Ascending aorta (tissue), 2 donors: ENCODE measurements at regions not wholly inside any gene's neighbourhood (a gene's known extent, or its start where the extent isn't known, plus 50 kb on each side); places are given as distances from the start of the nearest gene placed in this dataset.
"Not testable (repeated sequence)": the region's sequence is repeated elsewhere in the genome, so short reads cannot be mapped to it uniquely, and the experiment has no call there.

Experiments
- DNase-seq, 2 donors: peaks; one replicate each; pipeline ENCODE4 v3.0.0-alpha.2; 2019; ENCODE audit warnings: low spot score in 2 of 2
- H3K27ac ChIP-seq, 2 donors: fragments of 200-600 bp; sonication (generic); one replicate each; pipeline ENCODE4 v1.5.1; 2016 to 2017; ENCODE audit warnings: mild to moderate bottlenecking in 1 of 2
- H3K27me3 ChIP-seq: fragments of 200-600 bp; sonication (generic); one replicate; pipeline ENCODE4 v1.5.1; 2017
- H3K36me3 ChIP-seq, 2 donors: fragments of 200-600 bp; sonication (generic); one replicate each; pipeline ENCODE4 v1.5.1; 2016
- H3K4me1 ChIP-seq, 2 donors: fragments of 200-600 bp; sonication (generic); one replicate each; pipeline ENCODE4 v1.5.1; 2016 to 2017; ENCODE audit warnings: mild to moderate bottlenecking in 1 of 2
- H3K4me3 ChIP-seq, 2 donors: fragments of 200-600 bp; sonication (generic); one replicate each; pipeline ENCODE4 v1.5.1; 2016 to 2017; ENCODE audit warnings: mild to moderate bottlenecking in 1 of 2
- H3K9me3 ChIP-seq, 2 donors: fragments of 200-600 bp; sonication (generic); one replicate each; pipeline ENCODE4 v1.5.1; 2016
- CTCF ChIP-seq, 3 experiments: fragments of 200-600 bp in 2 of 3; fragments of 450-650 bp in 1 of 3; sonication (generic) in 2 of 3; IDR thresholded peaks; one replicate each; pipeline ENCODE4 v1.5.1; 2016 to 2019; ENCODE audit warnings: antibody characterized with exemption in 3 of 3, mild to moderate bottlenecking in 1 of 3, moderate library complexity in 1 of 3
- intact Hi-C: fragments of 100-400 bp; cut with DNase I; formaldehyde crosslinking; loops from one replicate; pipeline ENCODE4 v1.15.1; 2023

GRCh38 chr5:109546461-109546860, 136.7 kb upstream of the PJA2 start:
- no peak for TF ChIP-seq CTCF (IDR thresholded peaks at IDR 0.05)
- DNase-seq: no peak
- Histone ChIP-seq H3K4me3 (no peak overlapping the region), H3K27ac (no peak overlapping the region), H3K9me3 (peaks cover 0 to 3% of the 10 kb centered on the region in 2 donors), H3K4me1 (no peaks in the 10 kb centered on the region), H3K27me3 (no peaks in the 10 kb centered on the region), H3K36me3 (no peaks in the 10 kb centered on the region)
- intact Hi-C loops: no loop called here

GRCh38 chr5:109544873-109545272, 135.1 kb upstream of the PJA2 start:
- H3K4me1 ChIP-seq, H3K9me3 ChIP-seq, H3K27ac ChIP-seq, H3K27me3 ChIP-seq, H3K36me3 ChIP-seq, H3K4me3 ChIP-seq, DNase-seq, intact Hi-C loops: not testable (repeated sequence)

DNA sequence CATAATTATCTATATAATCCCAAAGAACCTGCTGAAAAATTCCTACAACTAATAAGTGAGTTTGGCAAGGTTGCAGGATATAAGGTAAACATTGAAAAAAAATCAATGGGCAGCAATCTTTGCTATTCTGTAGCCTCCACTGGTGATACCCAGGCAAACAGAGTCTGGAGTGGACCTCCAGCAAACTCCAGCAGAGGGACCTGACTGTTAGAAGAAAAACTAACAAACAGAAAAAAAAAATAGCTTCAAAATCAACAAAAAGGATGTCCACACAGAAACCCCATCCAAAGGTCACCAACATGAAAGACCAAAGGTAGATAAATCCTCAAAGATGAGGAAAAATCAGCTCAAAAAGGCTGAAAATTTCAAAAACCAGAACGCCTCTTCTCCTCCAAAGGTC, 128.9 kb upstream of the PJA2 start:
- H3K27me3 ChIP-seq, H3K4me3 ChIP-seq, H3K4me1 ChIP-seq, H3K36me3 ChIP-seq, H3K9me3 ChIP-seq, DNase-seq, H3K27ac ChIP-seq, intact Hi-C loops: not testable (repeated sequence)

- H3K36me3 ChIP-seq, intact Hi-C loops, H3K27ac ChIP-seq, H3K4me1 ChIP-seq, DNase-seq, H3K27me3 ChIP-seq, H3K4me3 ChIP-seq, H3K9me3 ChIP-seq: not testable (repeated sequence)
Observed at GRCh38 chr5:109535090-109535489, 125.3 kb upstream of the PJA2 start.

DNA sequence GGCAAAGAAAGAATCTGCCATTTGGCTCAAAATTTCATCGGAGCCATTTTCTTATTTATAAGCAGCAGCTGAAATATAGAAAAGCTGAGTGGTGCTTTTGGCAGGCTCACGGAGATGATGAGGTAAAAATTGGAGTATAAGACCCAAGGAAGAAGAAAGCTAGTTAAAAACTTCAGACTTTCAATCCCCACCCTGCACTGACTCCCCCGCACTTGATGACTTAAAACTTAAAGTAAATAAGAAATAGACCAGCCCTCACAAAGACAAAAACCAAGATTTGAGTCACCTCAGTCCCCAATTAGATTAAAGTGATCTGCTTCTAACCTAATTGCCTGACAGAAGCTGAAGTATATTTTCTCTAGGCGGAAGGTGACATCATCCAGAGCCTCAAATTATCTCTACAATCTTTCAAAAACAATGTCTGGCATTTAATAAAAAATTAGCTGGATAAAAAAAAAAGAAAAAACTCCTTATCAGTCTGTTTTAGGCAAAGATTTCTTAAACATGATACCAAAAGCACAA, 124.0 kb upstream of the PJA2 start:
- H3K4me3 ChIP-seq: peak overlapping the region in 1 of 2 donors; percentile 6
- no peaks in the 10 kb centered on the region for H3K4me1 ChIP-seq
- TF ChIP-seq CTCF (IDR thresholded peaks at IDR 0.05): no peak
- H3K9me3 ChIP-seq: no peaks in the 10 kb centered on the region
- H3K27ac ChIP-seq: no peak overlapping the region
- intact Hi-C loops: no loop called here
- no peak for DNase-seq
- H3K27me3 ChIP-seq: no peaks in the 10 kb centered on the region
- H3K36me3 ChIP-seq: no peaks in the 10 kb centered on the region

DNA sequence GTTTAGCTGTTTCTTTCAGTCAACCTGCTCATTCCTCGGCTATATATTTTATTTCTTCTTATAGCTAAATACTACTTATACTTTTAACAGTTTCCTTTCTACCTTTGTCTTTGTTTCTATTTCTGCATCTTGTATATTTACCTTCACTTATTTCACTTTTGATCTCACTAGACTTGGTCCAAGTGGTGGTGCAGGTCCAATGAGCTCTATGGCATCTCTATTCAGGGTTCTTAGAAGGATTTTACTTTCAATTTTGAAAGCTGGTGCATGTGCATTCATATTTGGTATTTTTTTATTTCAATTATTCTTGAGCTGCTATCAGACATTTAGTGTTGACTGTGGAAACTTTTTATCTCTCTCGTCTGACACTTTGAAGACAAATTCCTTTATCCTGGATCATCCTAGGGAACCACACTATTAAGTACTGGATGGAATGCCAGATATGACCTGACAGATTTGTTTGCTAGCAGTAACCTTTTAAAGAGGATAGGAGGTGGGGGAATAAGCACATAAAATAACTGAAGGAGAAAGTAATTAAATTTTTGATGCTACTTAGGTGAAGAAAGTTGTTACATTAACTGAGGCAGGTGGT, 123.1 kb upstream of the PJA2 start:
- H3K27ac ChIP-seq: no peak overlapping the region
- no peaks in the 10 kb centered on the region for H3K27me3 ChIP-seq
- no peak for DNase-seq
- no peak overlapping the region for H3K4me3 ChIP-seq
- no peaks in the 10 kb centered on the region for H3K36me3 ChIP-seq
- no peak for TF ChIP-seq CTCF (IDR thresholded peaks at IDR 0.05)
- H3K9me3 ChIP-seq: no peaks in the 10 kb centered on the region
- H3K4me1 ChIP-seq: no peaks in the 10 kb centered on the region
- intact Hi-C loops: no loop called here

GRCh38 chr5:109531262-109531661, 121.5 kb upstream of the PJA2 start:
- no peaks in the 10 kb centered on the region for H3K27me3 ChIP-seq
- no peaks in the 10 kb centered on the region for H3K36me3 ChIP-seq
- no peaks in the 10 kb centered on the region for H3K9me3 ChIP-seq
- no peak for DNase-seq
- H3K4me3 ChIP-seq: no peak overlapping the region
- H3K27ac ChIP-seq: no peak overlapping the region
- no peaks in the 10 kb centered on the region for H3K4me1 ChIP-seq
- intact Hi-C loops: no loop called here
- no peak for TF ChIP-seq CTCF (IDR thresholded peaks at IDR 0.05)
